Epithelial cell of esophagus (primary cell): ENCODE measurements at regions not wholly inside any gene's neighbourhood (a gene's known extent, or its start where the extent isn't known, plus 50 kb on each side); places are given as distances from the start of the nearest gene placed in this dataset.

Experiments used
- DNase-seq: peaks from one replicate; pipeline ENCODE4 v3.0.0; 2010; ENCODE audit warnings: low read depth
- H3K4me3 ChIP-seq: 2 replicates; pipeline ENCODE4 v1.5.1; 2011; ENCODE audit warnings: mild to moderate bottlenecking, low read length, control low read depth
- CTCF ChIP-seq: IDR thresholded peaks from 2 replicates; pipeline ENCODE4 v1.5.1; 2011; ENCODE audit warnings: low read depth, mild to moderate bottlenecking, low read length, control low read depth, inconsistent platforms; ENCODE audit not compliant: insufficient read depth; ENCODE audit errors: missing control alignments

GRCh38 chr3:80696280-80696679 lies 928.5 kb upstream of the ROBO1 start:
- no peak overlapping the region for H3K4me3 ChIP-seq
- DNase-seq, result peak; percentile 87

GRCh38 chr3:80688814-80689213 lies 921.0 kb upstream of the ROBO1 start:
- peak; percentile 44 for TF ChIP-seq CTCF
- DNase-seq, result peak; percentile 51
- no peak overlapping the region for H3K4me3 ChIP-seq

More at GRCh38 chr3:80696280-80696679, 928.5 kb upstream of the ROBO1 start:
- no peak for TF ChIP-seq CTCF

GRCh38 chr3:80682951-80683350 lies 915.2 kb upstream of the ROBO1 start:
- no peak for DNase-seq
- TF ChIP-seq CTCF, result no peak
- no peak overlapping the region for H3K4me3 ChIP-seq

- H3K4me3 ChIP-seq, result no peak overlapping the region
- no peak for TF ChIP-seq CTCF
- DNase-seq, result no peak
These were observed 914.4 kb upstream of the ROBO1 start for GRCh38 chr3:80682235-80682634.

- no peak for TF ChIP-seq CTCF
- H3K4me3 ChIP-seq, result no peak overlapping the region
- peak; percentile 0 for DNase-seq
These were observed 910.0 kb upstream of the ROBO1 start for GRCh38 chr3:80677796-80678195.

- no peak for DNase-seq
- no peak overlapping the region for H3K4me3 ChIP-seq
- TF ChIP-seq CTCF, result no peak
These were observed 909.1 kb upstream of the ROBO1 start for GRCh38 chr3:80676866-80677265.

- no peak for DNase-seq
- no peak overlapping the region for H3K4me3 ChIP-seq
- no peak for TF ChIP-seq CTCF
These were observed 908.5 kb upstream of the ROBO1 start for GRCh38 chr3:80676261-80676660.
